A172 (cell line): ENCODE measurements at regions not wholly inside any gene's neighbourhood (a gene's known extent, or its start where the extent isn't known, plus 50 kb on each side); places are given as distances from the start of the nearest gene placed in this dataset.

ENCODE experiments used
- DNase-seq: peaks from one replicate; pipeline ENCODE4 v3.0.0-alpha.2; 2015; ENCODE audit warnings: low spot score

- DNase-seq = peak; percentile 60
These were observed 323.3 kb downstream of the RPS6KC1 start for GRCh38 chr1:213374369-213374768.

GRCh38 chr1:213375002-213375401 is 324.0 kb downstream of the RPS6KC1 start:
- no peak for DNase-seq

GRCh38 chr1:213376862-213377372 is 325.9 kb downstream of the RPS6KC1 start:
- no peak for DNase-seq

- no peak for DNase-seq
These were observed 329.8 kb downstream of the RPS6KC1 start for GRCh38 chr1:213380865-213381264.

- DNase-seq = no peak
These were observed 330.6 kb downstream of the RPS6KC1 start for GRCh38 chr1:213381572-213382084.

GRCh38 chr1:213383465-213383864 is 332.4 kb downstream of the RPS6KC1 start:
- DNase-seq = no peak

- DNase-seq = no peak
These were observed 334.2 kb downstream of the RPS6KC1 start for GRCh38 chr1:213385201-213385600.

- no peak for DNase-seq
These were observed 334.8 kb downstream of the RPS6KC1 start for GRCh38 chr1:213385806-213386324.

GRCh38 chr1:213387380-213388015 is 336.5 kb downstream of the RPS6KC1 start:
- DNase-seq = no peak

- DNase-seq = no peak
These were observed 337.2 kb downstream of the RPS6KC1 start for GRCh38 chr1:213388199-213388598.

GRCh38 chr1:213389061-213389581 is 338.1 kb downstream of the RPS6KC1 start:
- no peak for DNase-seq

- no peak for DNase-seq
These were observed 340.4 kb downstream of the RPS6KC1 start for GRCh38 chr1:213391445-213391844.

GRCh38 chr1:213393860-213394259 is 342.8 kb downstream of the RPS6KC1 start:
- no peak for DNase-seq

- no peak for DNase-seq
These were observed 343.8 kb downstream of the RPS6KC1 start for GRCh38 chr1:213394837-213395236.

- no peak for DNase-seq
These were observed 346.6 kb downstream of the RPS6KC1 start for GRCh38 chr1:213397638-213398037.

- peak; percentile 7 for DNase-seq
These were observed 348.7 kb downstream of the RPS6KC1 start for GRCh38 chr1:213399695-213400094.

GRCh38 chr1:213409208-213409631 is 358.2 kb downstream of the RPS6KC1 start:
- no peak for DNase-seq

GRCh38 chr1:213409971-213410370 is 358.9 kb downstream of the RPS6KC1 start:
- DNase-seq = no peak

GRCh38 chr1:213414346-213414745 is 363.3 kb downstream of the RPS6KC1 start:
- no peak for DNase-seq

- no peak for DNase-seq
These were observed 363.9 kb downstream of the RPS6KC1 start for GRCh38 chr1:213414911-213415310.

GRCh38 chr1:213415691-213416380 is 364.8 kb downstream of the RPS6KC1 start:
- DNase-seq = no peak

- DNase-seq = no peak
These were observed 365.6 kb downstream of the RPS6KC1 start for GRCh38 chr1:213416461-213417224.
